WTC11 (cell line): ENCODE measurements at regions not wholly inside any gene's neighbourhood (a gene's known extent, or its start where the extent isn't known, plus 50 kb on each side); places are given as distances from the start of the nearest gene placed in this dataset.

Experiments
- ATAC-seq: fragments of 200-7000 bp; cut with Tn5 transposase; 2 replicates; pipeline ENCODE4 v1.10.0; 2021; ENCODE audit warnings: mild to moderate bottlenecking, moderate library complexity
- CTCF ChIA-PET: fragments of 300-600 bp; sonication (Branson Sonifier 250); formaldehyde crosslinking; loops from one replicate; lab custom pipeline; 2021; ENCODE audit warnings: antibody characterized with exemption; lab: Charles Lee
- POLR2A ChIA-PET: fragments of 350-600 bp; sonication (Branson Sonifier 250); formaldehyde crosslinking; loops from one replicate; lab custom pipeline; 2021; ENCODE audit warnings: antibody characterized with exemption; lab: Charles Lee
- DNase-seq: peaks from one replicate; pipeline ENCODE4 v3.0.0; 2021; ENCODE audit warnings: low spot score
- H3K27ac Mint-ChIP-seq: 2 replicates; pipeline ENCODE4 v1.8.0; 2021; ENCODE audit warnings: mixed read lengths
- H3K27me3 Mint-ChIP-seq: 2 replicates; pipeline ENCODE4 v1.8.0; 2021; ENCODE audit warnings: low read depth, mild to moderate bottlenecking, moderate library complexity, mixed read lengths
- H3K36me3 Mint-ChIP-seq: 2 replicates; pipeline ENCODE4 v1.8.0; 2021; ENCODE audit warnings: mixed read lengths
- H3K4me1 Mint-ChIP-seq: 2 replicates; pipeline ENCODE4 v1.8.0; 2022; ENCODE audit warnings: mixed read lengths
- H3K4me3 Mint-ChIP-seq: 2 replicates; pipeline ENCODE4 v1.8.0; 2021; ENCODE audit warnings: mild to moderate bottlenecking, moderate library complexity, mixed read lengths
- H3K9me3 Mint-ChIP-seq: 2 replicates; pipeline ENCODE4 v1.8.0; 2021; ENCODE audit warnings: mixed read lengths
- EMX1 ChIP-seq: fragments of 250-450 bp; sonication (Bioruptor Pico); IDR thresholded peaks from 2 replicates; pipeline ENCODE4 v1.8.0; 2021; ENCODE audit warnings: mild to moderate bottlenecking
- ETV6 ChIP-seq: sonication (generic); formaldehyde crosslinking; IDR thresholded peaks from 2 replicates; pipeline ENCODE4 v1.8.1; 2022; ENCODE audit warnings: mild to moderate bottlenecking, missing genetic modification reagents
- JUN ChIP-seq: sonication (generic); formaldehyde crosslinking; IDR thresholded peaks from 2 replicates; pipeline ENCODE4 v1.8.0; 2023; ENCODE audit warnings: mild to moderate bottlenecking, missing genetic modification reagents
- NFATC4 ChIP-seq: fragments of 250-450 bp; sonication (Bioruptor Pico); IDR thresholded peaks from 2 replicates; pipeline ENCODE4 v1.9.0; 2021; ENCODE audit warnings: mild to moderate bottlenecking
- NFYB ChIP-seq: sonication (generic); formaldehyde crosslinking; conservative IDR thresholded peaks from 2 replicates; pipeline ENCODE4 v1.8.0; 2022; ENCODE audit warnings: low read depth, missing genetic modification reagents
- NR2C2 ChIP-seq: sonication (generic); formaldehyde crosslinking; IDR thresholded peaks from 2 replicates; pipeline ENCODE4 v1.8.0; 2022; ENCODE audit warnings: mild to moderate bottlenecking, missing genetic modification reagents
- OVOL2 ChIP-seq: fragments of 250-450 bp; sonication (Bioruptor Pico); IDR thresholded peaks from 2 replicates; pipeline ENCODE4 v1.9.0; 2021; ENCODE audit warnings: mild to moderate bottlenecking, borderline replicate concordance
- PRRX2 ChIP-seq: fragments of 250-450 bp; sonication (Bioruptor Pico); IDR thresholded peaks from 2 replicates; pipeline ENCODE4 v1.8.0; 2021; ENCODE audit warnings: mild to moderate bottlenecking
- ZBTB21 ChIP-seq: sonication (generic); formaldehyde crosslinking; IDR thresholded peaks from 2 replicates; pipeline ENCODE4 v1.8.1; 2023; ENCODE audit warnings: mild to moderate bottlenecking, missing genetic modification reagents, borderline replicate concordance
- ZNF219 ChIP-seq: sonication (generic); formaldehyde crosslinking; IDR thresholded peaks from 2 replicates; pipeline ENCODE4 v1.8.0; 2023; ENCODE audit warnings: missing genetic modification reagents, mild to moderate bottlenecking, borderline replicate concordance
- ZNF232 ChIP-seq: sonication (generic); formaldehyde crosslinking; IDR thresholded peaks from 2 replicates; pipeline ENCODE4 v1.8.0; 2022; ENCODE audit warnings: mild to moderate bottlenecking, missing genetic modification reagents
- ZNF396 ChIP-seq: fragments of 250-450 bp; sonication (Bioruptor Pico); IDR thresholded peaks from 2 replicates; pipeline ENCODE4 v1.8.0; 2021; ENCODE audit warnings: mild to moderate bottlenecking, moderate library complexity, borderline replicate concordance
- TF ChIP-seq, protein P1 (sequence below): sonication (generic); formaldehyde crosslinking; IDR thresholded peaks from 2 replicates; pipeline ENCODE4 v1.8.1; 2022; ENCODE audit warnings: mild to moderate bottlenecking, missing genetic modification reagents, moderate library complexity, borderline replicate concordance
- TF ChIP-seq, protein P2 (sequence below): sonication (generic); formaldehyde crosslinking; IDR thresholded peaks from 2 replicates; pipeline ENCODE4 v1.8.0; 2022; ENCODE audit warnings: mild to moderate bottlenecking, missing genetic modification reagents
- TF ChIP-seq, protein P3 (sequence below): sonication (generic); formaldehyde crosslinking; IDR thresholded peaks from 2 replicates; pipeline ENCODE4 v1.8.0; 2023; ENCODE audit warnings: missing genetic modification reagents
- TF ChIP-seq, protein P4 (sequence below): fragments of 250-450 bp; sonication (Bioruptor Pico); IDR thresholded peaks from 2 replicates; pipeline ENCODE4 v1.9.0; 2021; ENCODE audit warnings: mild to moderate bottlenecking
- TF ChIP-seq, protein P5 (sequence below): fragments of 200-600 bp; IDR thresholded peaks from 2 replicates; pipeline ENCODE4 v1.8.0; 2022; ENCODE audit warnings: antibody characterized with exemption
- TF ChIP-seq, protein P6 (sequence below): sonication (generic); formaldehyde crosslinking; IDR thresholded peaks from 2 replicates; pipeline ENCODE4 v1.8.0; 2023; ENCODE audit warnings: missing genetic modification reagents, mild to moderate bottlenecking, borderline replicate concordance
- TF ChIP-seq, protein P7 (sequence below): sonication (generic); formaldehyde crosslinking; IDR thresholded peaks from 2 replicates; pipeline ENCODE4 v1.8.1; 2022; ENCODE audit warnings: mild to moderate bottlenecking, moderate library complexity, missing genetic modification reagents
- TF ChIP-seq, protein P8 (sequence below): sonication (generic); formaldehyde crosslinking; IDR thresholded peaks from 2 replicates; pipeline ENCODE4 v1.8.0; 2022; ENCODE audit warnings: mild to moderate bottlenecking, missing genetic modification reagents

DNA sequence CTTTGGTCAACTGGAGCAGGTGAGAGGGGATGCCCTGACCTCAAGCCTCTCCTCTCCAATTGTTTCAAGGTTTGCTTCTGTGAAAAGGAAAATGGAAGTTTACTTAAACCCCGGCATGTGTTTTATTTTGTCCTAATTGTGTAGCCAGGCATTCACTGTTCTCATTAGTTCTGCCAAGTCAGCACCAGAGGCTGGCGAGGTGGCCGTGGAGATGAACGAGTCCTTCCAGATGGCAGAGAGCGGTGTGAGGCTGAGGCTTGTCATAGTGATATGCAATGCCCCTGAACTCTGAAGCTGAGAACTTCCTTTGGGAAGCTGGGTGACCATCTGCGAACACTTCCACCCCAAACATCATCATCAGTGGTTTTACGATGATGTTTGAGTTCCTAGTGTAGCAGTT is 199.6 kb downstream of the TJP1 start:
- no peaks in the 10 kb centered on the region for H3K36me3 Mint-ChIP-seq
- H3K9me3 Mint-ChIP-seq, result peaks cover 9% of the 10 kb centered on the region
- no peaks in the 10 kb centered on the region; the same call in 1 of the 2 replicates for H3K27me3 Mint-ChIP-seq
- no peak overlapping the region for H3K4me3 Mint-ChIP-seq
- H3K27ac Mint-ChIP-seq, result no peak overlapping the region
- no peak for ATAC-seq
- DNase-seq, result no peak
- ChIA-PET POLR2A (interaction anchor here (0.7 kb wide), 1 partner anchor 10 kb away, joined by 3 read pairs; no protein-coding TSS in a partner anchor), CTCF (interaction anchor here (0.7 to 2.3 kb wide), 4 partner anchors 9 to 34 kb away, joined by 4 to 16 read pairs (median 6); no protein-coding TSS in a partner anchor)
- H3K4me1 Mint-ChIP-seq, result no peaks in the 10 kb centered on the region
- TF ChIP-seq ZNF232 (CRISPR knock-in tag) (no peak), NR2C2 (CRISPR knock-in tag) (no peak), ZNF396 (no peak), EMX1 (CRISPR knock-in tag) (no peak), ETV6 (no peak), JUN (CRISPR knock-in tag) (no peak), ZBTB21 (CRISPR knock-in tag) (no peak), NFYB (no peak), OVOL2 (no peak), ZNF219 (CRISPR knock-in tag) (no peak), PRRX2 (CRISPR knock-in tag) (no peak), NFATC4 (CRISPR knock-in tag) (no peak)
- TF ChIP-seq, protein P1, sequence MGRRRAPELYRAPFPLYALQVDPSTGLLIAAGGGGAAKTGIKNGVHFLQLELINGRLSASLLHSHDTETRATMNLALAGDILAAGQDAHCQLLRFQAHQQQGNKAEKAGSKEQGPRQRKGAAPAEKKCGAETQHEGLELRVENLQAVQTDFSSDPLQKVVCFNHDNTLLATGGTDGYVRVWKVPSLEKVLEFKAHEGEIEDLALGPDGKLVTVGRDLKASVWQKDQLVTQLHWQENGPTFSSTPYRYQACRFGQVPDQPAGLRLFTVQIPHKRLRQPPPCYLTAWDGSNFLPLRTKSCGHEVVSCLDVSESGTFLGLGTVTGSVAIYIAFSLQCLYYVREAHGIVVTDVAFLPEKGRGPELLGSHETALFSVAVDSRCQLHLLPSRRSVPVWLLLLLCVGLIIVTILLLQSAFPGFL (CRISPR knock-in tag), result no peak
- TF ChIP-seq, protein P2, sequence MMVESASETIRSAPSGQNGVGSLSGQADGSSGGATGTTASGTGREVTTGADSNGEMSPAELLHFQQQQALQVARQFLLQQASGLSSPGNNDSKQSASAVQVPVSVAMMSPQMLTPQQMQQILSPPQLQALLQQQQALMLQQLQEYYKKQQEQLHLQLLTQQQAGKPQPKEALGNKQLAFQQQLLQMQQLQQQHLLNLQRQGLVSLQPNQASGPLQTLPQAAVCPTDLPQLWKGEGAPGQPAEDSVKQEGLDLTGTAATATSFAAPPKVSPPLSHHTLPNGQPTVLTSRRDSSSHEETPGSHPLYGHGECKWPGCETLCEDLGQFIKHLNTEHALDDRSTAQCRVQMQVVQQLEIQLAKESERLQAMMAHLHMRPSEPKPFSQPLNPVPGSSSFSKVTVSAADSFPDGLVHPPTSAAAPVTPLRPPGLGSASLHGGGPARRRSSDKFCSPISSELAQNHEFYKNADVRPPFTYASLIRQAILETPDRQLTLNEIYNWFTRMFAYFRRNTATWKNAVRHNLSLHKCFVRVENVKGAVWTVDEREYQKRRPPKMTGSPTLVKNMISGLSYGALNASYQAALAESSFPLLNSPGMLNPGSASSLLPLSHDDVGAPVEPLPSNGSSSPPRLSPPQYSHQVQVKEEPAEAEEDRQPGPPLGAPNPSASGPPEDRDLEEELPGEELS (CRISPR knock-in tag), result no peak
- TF ChIP-seq, protein P3, sequence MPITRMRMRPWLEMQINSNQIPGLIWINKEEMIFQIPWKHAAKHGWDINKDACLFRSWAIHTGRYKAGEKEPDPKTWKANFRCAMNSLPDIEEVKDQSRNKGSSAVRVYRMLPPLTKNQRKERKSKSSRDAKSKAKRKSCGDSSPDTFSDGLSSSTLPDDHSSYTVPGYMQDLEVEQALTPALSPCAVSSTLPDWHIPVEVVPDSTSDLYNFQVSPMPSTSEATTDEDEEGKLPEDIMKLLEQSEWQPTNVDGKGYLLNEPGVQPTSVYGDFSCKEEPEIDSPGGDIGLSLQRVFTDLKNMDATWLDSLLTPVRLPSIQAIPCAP (CRISPR knock-in tag), result no peak
- TF ChIP-seq, protein P4, sequence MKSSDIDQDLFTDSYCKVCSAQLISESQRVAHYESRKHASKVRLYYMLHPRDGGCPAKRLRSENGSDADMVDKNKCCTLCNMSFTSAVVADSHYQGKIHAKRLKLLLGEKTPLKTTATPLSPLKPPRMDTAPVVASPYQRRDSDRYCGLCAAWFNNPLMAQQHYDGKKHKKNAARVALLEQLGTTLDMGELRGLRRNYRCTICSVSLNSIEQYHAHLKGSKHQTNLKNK (CRISPR knock-in tag), result no peak
- TF ChIP-seq, protein P5, sequence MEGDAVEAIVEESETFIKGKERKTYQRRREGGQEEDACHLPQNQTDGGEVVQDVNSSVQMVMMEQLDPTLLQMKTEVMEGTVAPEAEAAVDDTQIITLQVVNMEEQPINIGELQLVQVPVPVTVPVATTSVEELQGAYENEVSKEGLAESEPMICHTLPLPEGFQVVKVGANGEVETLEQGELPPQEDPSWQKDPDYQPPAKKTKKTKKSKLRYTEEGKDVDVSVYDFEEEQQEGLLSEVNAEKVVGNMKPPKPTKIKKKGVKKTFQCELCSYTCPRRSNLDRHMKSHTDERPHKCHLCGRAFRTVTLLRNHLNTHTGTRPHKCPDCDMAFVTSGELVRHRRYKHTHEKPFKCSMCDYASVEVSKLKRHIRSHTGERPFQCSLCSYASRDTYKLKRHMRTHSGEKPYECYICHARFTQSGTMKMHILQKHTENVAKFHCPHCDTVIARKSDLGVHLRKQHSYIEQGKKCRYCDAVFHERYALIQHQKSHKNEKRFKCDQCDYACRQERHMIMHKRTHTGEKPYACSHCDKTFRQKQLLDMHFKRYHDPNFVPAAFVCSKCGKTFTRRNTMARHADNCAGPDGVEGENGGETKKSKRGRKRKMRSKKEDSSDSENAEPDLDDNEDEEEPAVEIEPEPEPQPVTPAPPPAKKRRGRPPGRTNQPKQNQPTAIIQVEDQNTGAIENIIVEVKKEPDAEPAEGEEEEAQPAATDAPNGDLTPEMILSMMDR, result no peak
- TF ChIP-seq, protein P6, sequence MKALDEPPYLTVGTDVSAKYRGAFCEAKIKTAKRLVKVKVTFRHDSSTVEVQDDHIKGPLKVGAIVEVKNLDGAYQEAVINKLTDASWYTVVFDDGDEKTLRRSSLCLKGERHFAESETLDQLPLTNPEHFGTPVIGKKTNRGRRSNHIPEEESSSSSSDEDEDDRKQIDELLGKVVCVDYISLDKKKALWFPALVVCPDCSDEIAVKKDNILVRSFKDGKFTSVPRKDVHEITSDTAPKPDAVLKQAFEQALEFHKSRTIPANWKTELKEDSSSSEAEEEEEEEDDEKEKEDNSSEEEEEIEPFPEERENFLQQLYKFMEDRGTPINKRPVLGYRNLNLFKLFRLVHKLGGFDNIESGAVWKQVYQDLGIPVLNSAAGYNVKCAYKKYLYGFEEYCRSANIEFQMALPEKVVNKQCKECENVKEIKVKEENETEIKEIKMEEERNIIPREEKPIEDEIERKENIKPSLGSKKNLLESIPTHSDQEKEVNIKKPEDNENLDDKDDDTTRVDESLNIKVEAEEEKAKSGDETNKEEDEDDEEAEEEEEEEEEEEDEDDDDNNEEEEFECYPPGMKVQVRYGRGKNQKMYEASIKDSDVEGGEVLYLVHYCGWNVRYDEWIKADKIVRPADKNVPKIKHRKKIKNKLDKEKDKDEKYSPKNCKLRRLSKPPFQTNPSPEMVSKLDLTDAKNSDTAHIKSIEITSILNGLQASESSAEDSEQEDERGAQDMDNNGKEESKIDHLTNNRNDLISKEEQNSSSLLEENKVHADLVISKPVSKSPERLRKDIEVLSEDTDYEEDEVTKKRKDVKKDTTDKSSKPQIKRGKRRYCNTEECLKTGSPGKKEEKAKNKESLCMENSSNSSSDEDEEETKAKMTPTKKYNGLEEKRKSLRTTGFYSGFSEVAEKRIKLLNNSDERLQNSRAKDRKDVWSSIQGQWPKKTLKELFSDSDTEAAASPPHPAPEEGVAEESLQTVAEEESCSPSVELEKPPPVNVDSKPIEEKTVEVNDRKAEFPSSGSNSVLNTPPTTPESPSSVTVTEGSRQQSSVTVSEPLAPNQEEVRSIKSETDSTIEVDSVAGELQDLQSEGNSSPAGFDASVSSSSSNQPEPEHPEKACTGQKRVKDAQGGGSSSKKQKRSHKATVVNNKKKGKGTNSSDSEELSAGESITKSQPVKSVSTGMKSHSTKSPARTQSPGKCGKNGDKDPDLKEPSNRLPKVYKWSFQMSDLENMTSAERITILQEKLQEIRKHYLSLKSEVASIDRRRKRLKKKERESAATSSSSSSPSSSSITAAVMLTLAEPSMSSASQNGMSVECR, result no peak
- TF ChIP-seq, protein P7, sequence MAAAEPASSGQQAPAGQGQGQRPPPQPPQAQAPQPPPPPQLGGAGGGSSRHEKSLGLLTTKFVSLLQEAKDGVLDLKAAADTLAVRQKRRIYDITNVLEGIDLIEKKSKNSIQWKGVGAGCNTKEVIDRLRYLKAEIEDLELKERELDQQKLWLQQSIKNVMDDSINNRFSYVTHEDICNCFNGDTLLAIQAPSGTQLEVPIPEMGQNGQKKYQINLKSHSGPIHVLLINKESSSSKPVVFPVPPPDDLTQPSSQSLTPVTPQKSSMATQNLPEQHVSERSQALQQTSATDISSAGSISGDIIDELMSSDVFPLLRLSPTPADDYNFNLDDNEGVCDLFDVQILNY (CRISPR knock-in tag), result no peak
- TF ChIP-seq, protein P8, sequence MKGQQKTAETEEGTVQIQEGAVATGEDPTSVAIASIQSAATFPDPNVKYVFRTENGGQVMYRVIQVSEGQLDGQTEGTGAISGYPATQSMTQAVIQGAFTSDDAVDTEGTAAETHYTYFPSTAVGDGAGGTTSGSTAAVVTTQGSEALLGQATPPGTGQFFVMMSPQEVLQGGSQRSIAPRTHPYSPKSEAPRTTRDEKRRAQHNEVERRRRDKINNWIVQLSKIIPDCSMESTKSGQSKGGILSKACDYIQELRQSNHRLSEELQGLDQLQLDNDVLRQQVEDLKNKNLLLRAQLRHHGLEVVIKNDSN (CRISPR knock-in tag), result no peak
